Smooth muscle cell of the brain vasculature (primary cell): ENCODE measurements at regions not wholly inside any gene's neighbourhood (a gene's known extent, or its start where the extent isn't known, plus 50 kb on each side); places are given as distances from the start of the nearest gene placed in this dataset.
"Not testable (repeated sequence)": the region's sequence is repeated elsewhere in the genome, so short reads cannot be mapped to it uniquely, and the experiment has no call there.

Experiments
- DNase-seq: peaks from one replicate; pipeline ENCODE4 v3.0.0-alpha.2; 2012; ENCODE audit warnings: low read depth, low spot score

GRCh38 chr13:103715335-103715734, 649.1 kb upstream of the SLC10A2 start:
- no peak for DNase-seq

- no peak for DNase-seq
Observed at GRCh38 chr13:103703246-103703645, 637.0 kb upstream of the SLC10A2 start.

- DNase-seq = no peak
Observed at GRCh38 chr13:103698000-103698399, 631.8 kb upstream of the SLC10A2 start.

GRCh38 chr13:103695320-103695719, 629.1 kb upstream of the SLC10A2 start:
- DNase-seq = no peak

- DNase-seq = no peak
Observed at GRCh38 chr13:103694471-103694870, 628.3 kb upstream of the SLC10A2 start.

GRCh38 chr13:103694033-103694432, 627.8 kb upstream of the SLC10A2 start:
- DNase-seq = no peak

- DNase-seq = no peak
Observed at GRCh38 chr13:103692442-103692841, 626.2 kb upstream of the SLC10A2 start.

- no peak for DNase-seq
Observed at GRCh38 chr13:103676329-103676728, 610.1 kb upstream of the SLC10A2 start.

GRCh38 chr13:103671547-103671946, 605.3 kb upstream of the SLC10A2 start:
- DNase-seq = no peak

- DNase-seq = no peak
Observed at GRCh38 chr13:103663996-103664395, 597.8 kb upstream of the SLC10A2 start.

- DNase-seq = no peak
Observed at GRCh38 chr13:103656311-103656710, 590.1 kb upstream of the SLC10A2 start.

- DNase-seq = no peak
Observed at GRCh38 chr13:103640606-103641005, 574.4 kb upstream of the SLC10A2 start.

- no peak for DNase-seq
Observed at GRCh38 chr13:103639326-103639725, 573.1 kb upstream of the SLC10A2 start.

GRCh38 chr13:103638706-103639105, 572.5 kb upstream of the SLC10A2 start:
- DNase-seq = no peak

GRCh38 chr13:103634066-103634465, 567.8 kb upstream of the SLC10A2 start:
- no peak for DNase-seq

GRCh38 chr13:103625194-103625593, 559.0 kb upstream of the SLC10A2 start:
- no peak for DNase-seq

- no peak for DNase-seq
Observed at GRCh38 chr13:103618151-103618550, 551.9 kb upstream of the SLC10A2 start.

- DNase-seq = no peak
Observed at GRCh38 chr13:103615771-103616170, 549.6 kb upstream of the SLC10A2 start.

- DNase-seq = no peak
Observed at GRCh38 chr13:103614761-103615160, 548.5 kb upstream of the SLC10A2 start.

GRCh38 chr13:103607995-103608394, 541.8 kb upstream of the SLC10A2 start:
- DNase-seq = no peak

GRCh38 chr13:103605546-103606326, 539.5 kb upstream of the SLC10A2 start:
- no peak for DNase-seq

GRCh38 chr13:103599870-103600269, 533.7 kb upstream of the SLC10A2 start:
- DNase-seq = not testable (repeated sequence)

GRCh38 chr13:103598671-103599070, 532.5 kb upstream of the SLC10A2 start:
- no peak for DNase-seq

- no peak for DNase-seq
Observed at GRCh38 chr13:103573446-103573845, 507.2 kb upstream of the SLC10A2 start.
